H1 (cell line): ENCODE measurements at regions not wholly inside any gene's neighbourhood (a gene's known extent, or its start where the extent isn't known, plus 50 kb on each side); places are given as distances from the start of the nearest gene placed in this dataset.

Experiments
- CTCF ChIA-PET: fragments of 300-600 bp; sonication (Branson Sonifier 250); formaldehyde crosslinking; loops from one replicate; lab custom pipeline; 2021; ENCODE audit not compliant: partially characterized antibody; lab: Charles Lee
- POLR2A ChIA-PET: fragments of 300-600 bp; sonication (Branson Sonifier 250); formaldehyde crosslinking; loops from one replicate; lab custom pipeline; 2021; ENCODE audit warnings: inconsistent platforms; ENCODE audit not compliant: partially characterized antibody; lab: Charles Lee
- DNase-seq, 2 experiments: peaks; one replicate each; pipeline versions ENCODE4 v3.0.0 to v3.0.0-alpha.2; 2010 to 2022; ENCODE audit warnings: low spot score in 2 of 2, low read depth in 1 of 2, mixed read lengths in 1 of 2
- FAIRE-seq: peaks from 2 replicates; lab custom pipeline; 2011; peaks lifted over from hg19 to GRCh38; lab: Jason Lieb, UNC
- H2AFZ ChIP-seq: 2 replicates; pipeline ENCODE4 v1.8.1; 2012; ENCODE audit warnings: low read length, inconsistent platforms
- H2AK5ac ChIP-seq: 2 replicates; pipeline ENCODE4 v1.6.1; 2013; ENCODE audit warnings: low read depth, low read length
- H2BK120ac ChIP-seq: replicated peaks from 2 replicates; pipeline ENCODE3; 2013; ENCODE audit warnings: low read depth, low read length, inconsistent platforms
- H2BK12ac ChIP-seq: 2 replicates; pipeline ENCODE4 v1.6.1; 2013; ENCODE audit warnings: low read depth, low read length
- H2BK15ac ChIP-seq: 2 replicates; pipeline ENCODE4 v1.6.1; 2013; ENCODE audit warnings: low read length
- H2BK20ac ChIP-seq: 2 replicates; pipeline ENCODE4 v1.6.1; 2013; ENCODE audit warnings: low read length
- H2BK5ac ChIP-seq: 2 replicates; pipeline ENCODE4 v1.6.1; 2013; ENCODE audit warnings: low read depth, low read length
- H3K14ac ChIP-seq: 2 replicates; pipeline ENCODE4 v1.6.1; 2013; ENCODE audit warnings: inconsistent platforms; ENCODE audit not compliant: insufficient read length
- H3K18ac ChIP-seq: 2 replicates; pipeline ENCODE4 v1.6.1; 2013; ENCODE audit warnings: low read length; ENCODE audit errors: extremely low read depth
- H3K23ac ChIP-seq: 2 replicates; pipeline ENCODE4 v1.6.1; 2013; ENCODE audit warnings: inconsistent platforms; ENCODE audit not compliant: insufficient read length
- H3K23me2 ChIP-seq: 2 replicates; pipeline ENCODE4 v1.6.1; 2013; ENCODE audit warnings: low read depth, low read length
- H3K27ac ChIP-seq: 2 replicates; pipeline ENCODE4 v1.6.1; 2011; ENCODE audit warnings: low read depth, low read length, inconsistent platforms
- H3K27me3 ChIP-seq, 4 experiments: replicated peaks in 1 of 4; 1 replicate in 1 of 4; 2 replicates in 3 of 4; pipeline versions ENCODE4 v1.6.1 to v1.8.1; 2011 to 2013; ENCODE audit warnings: low read length in 3 of 4, mild to moderate bottlenecking in 3 of 4, inconsistent platforms in 2 of 4, mixed read lengths in 2 of 4, moderate library complexity in 1 of 4; ENCODE audit not compliant: control insufficient read depth in 3 of 4, insufficient read depth in 3 of 4; ENCODE audit errors: extremely low read depth in 1 of 4
- H3K36me3 ChIP-seq, 4 experiments: 2 replicates each; pipeline versions ENCODE4 v1.6.1 to v1.8.1; 2011 to 2013; ENCODE audit warnings: mild to moderate bottlenecking in 4 of 4, low read length in 3 of 4, moderate library complexity in 2 of 4, control low read depth in 1 of 4, inconsistent platforms in 1 of 4; ENCODE audit not compliant: insufficient read depth in 4 of 4, control insufficient read depth in 2 of 4
- H3K4ac ChIP-seq: replicated peaks from 2 replicates; pipeline ENCODE3; 2013; ENCODE audit warnings: low read length, low read depth, mixed read lengths, inconsistent platforms; ENCODE audit not compliant: insufficient read length
- H3K4me1 ChIP-seq, 4 experiments: replicated peaks in 1 of 4; 1 replicate in 1 of 4; 2 replicates in 3 of 4; pipeline versions ENCODE4 v1.6.1 to v1.8.1; 2011 to 2013; ENCODE audit warnings: low read length in 3 of 4, inconsistent platforms in 2 of 4, mixed read lengths in 1 of 4; ENCODE audit not compliant: insufficient read depth in 4 of 4, control insufficient read depth in 3 of 4
- H3K4me2 ChIP-seq, 2 experiments: 2 replicates each; pipeline versions ENCODE4 v1.6.1 to v1.8.1; 2011 to 2013; ENCODE audit warnings: low read depth in 2 of 2, low read length in 2 of 2, control low read depth in 1 of 2, inconsistent platforms in 1 of 2, mild to moderate bottlenecking in 1 of 2; ENCODE audit not compliant: insufficient read depth in 1 of 2
- H3K4me3 ChIP-seq, 4 experiments: fragments of 200-600, 300-600 bp in 1 of 4; sonication (generic), shearing (Covaris generic), sonication (Bioruptor Twin) in 1 of 4; 2 replicates each; pipeline versions ENCODE4 v1.5.1 to v1.8.1; 2011 to 2016; ENCODE audit warnings: low read length in 4 of 4, low read depth in 3 of 4, control low read depth in 2 of 4, inconsistent platforms in 2 of 4, mild to moderate bottlenecking in 2 of 4, mixed read lengths in 1 of 4, moderate library complexity in 1 of 4; ENCODE audit not compliant: insufficient read depth in 2 of 4; ENCODE audit errors: extremely low read depth in 1 of 4
- H3K56ac ChIP-seq: replicated peaks from 2 replicates; pipeline ENCODE3; 2013; ENCODE audit warnings: low read depth, mild to moderate bottlenecking, mixed read lengths, low read length, inconsistent platforms; ENCODE audit not compliant: insufficient read length
- H3K79me1 ChIP-seq: 2 replicates; pipeline ENCODE4 v1.6.1; 2013; ENCODE audit warnings: low read depth, low read length, control low read depth
- H3K79me2 ChIP-seq, 2 experiments: 2 replicates each; pipeline versions ENCODE4 v1.6.1 to v1.8.1; 2012 to 2013; ENCODE audit warnings: low read length in 2 of 2, mild to moderate bottlenecking in 2 of 2, inconsistent platforms in 1 of 2; ENCODE audit not compliant: insufficient read depth in 2 of 2, control insufficient read depth in 1 of 2
- H3K9ac ChIP-seq, 4 experiments: replicated peaks in 1 of 4; 1 replicate in 1 of 4; 2 replicates in 3 of 4; pipeline versions ENCODE4 v1.6.1 to v1.8.1; 2011 to 2013; ENCODE audit warnings: low read depth in 3 of 4, low read length in 3 of 4, control low read depth in 2 of 4, mild to moderate bottlenecking in 2 of 4, moderate library complexity in 2 of 4, inconsistent platforms in 1 of 4; ENCODE audit errors: extremely low read depth in 1 of 4
- H3K9me3 ChIP-seq, 2 experiments: 2 replicates each; pipeline versions ENCODE4 v1.6.1 to v1.8.1; 2012 to 2013; ENCODE audit warnings: mild to moderate bottlenecking in 2 of 2, moderate library complexity in 2 of 2, control low read depth in 1 of 2, inconsistent platforms in 1 of 2, low read depth in 1 of 2, low read length in 1 of 2, mixed read lengths in 1 of 2; ENCODE audit not compliant: insufficient read depth in 2 of 2
- H4K20me1 ChIP-seq, 2 experiments: replicated peaks in 1 of 2; 2 replicates each; pipeline versions ENCODE3 to v1.8.1; 2011 to 2013; ENCODE audit warnings: inconsistent platforms in 2 of 2, low read length in 2 of 2, mild to moderate bottlenecking in 1 of 2; ENCODE audit not compliant: insufficient read depth in 2 of 2, control insufficient read depth in 1 of 2
- H4K5ac ChIP-seq: 2 replicates; pipeline ENCODE4 v1.6.1; 2013; ENCODE audit warnings: low read length, low read depth, mixed read lengths, inconsistent platforms; ENCODE audit not compliant: insufficient read length
- H4K8ac ChIP-seq: 2 replicates; pipeline ENCODE4 v1.8.0; 2013; ENCODE audit warnings: mild to moderate bottlenecking, moderate library complexity, low read length, inconsistent platforms; ENCODE audit not compliant: insufficient read depth; ENCODE audit errors: extremely low read depth
- H4K91ac ChIP-seq: replicated peaks from 2 replicates; pipeline ENCODE3; 2013; ENCODE audit warnings: low read length, mixed read lengths, inconsistent platforms; ENCODE audit not compliant: insufficient read length
- BACH1 ChIP-seq: IDR thresholded peaks from 2 replicates; pipeline ENCODE4 v1.6.1; 2012; ENCODE audit warnings: low read length, improper control_type of control experiment
- CTCF ChIP-seq, 3 experiments: IDR thresholded peaks; 1 replicate in 2 of 3; 2 replicates in 1 of 3; pipeline versions ENCODE4 v1.5.1 to v1.6.1; 2011; ENCODE audit warnings: low read length in 3 of 3, mild to moderate bottlenecking in 3 of 3, inconsistent platforms in 2 of 3, low read depth in 1 of 3, moderate library complexity in 1 of 3; ENCODE audit not compliant: insufficient read depth in 1 of 3; ENCODE audit errors: control extremely low read depth in 1 of 3
- E2F6 ChIP-seq: IDR thresholded peaks from 2 replicates; pipeline ENCODE4 v1.6.1; 2012; ENCODE audit warnings: inconsistent platforms
- EGR1 ChIP-seq: IDR thresholded peaks from 2 replicates; pipeline ENCODE4 v1.6.1; 2011; ENCODE audit warnings: low read depth, low read length, borderline replicate concordance
- HDAC2 ChIP-seq, 2 experiments: fragments of 300-600 bp in 1 of 2; sonication (generic) in 1 of 2; IDR thresholded peaks; 2 replicates each; pipeline ENCODE4 v1.6.1; 2011 to 2012; ENCODE audit warnings: low read depth in 2 of 2, low read length in 2 of 2, mild to moderate bottlenecking in 2 of 2, moderate library complexity in 2 of 2, borderline replicate concordance in 1 of 2, inconsistent platforms in 1 of 2
- JUND ChIP-seq: IDR thresholded peaks from 2 replicates; pipeline ENCODE4 v1.6.1; 2011; ENCODE audit warnings: mild to moderate bottlenecking, improper control_type of control experiment, low read length
- MAFK ChIP-seq: IDR thresholded peaks from 2 replicates; pipeline ENCODE4 v1.6.1; 2012; ENCODE audit warnings: low read depth, mild to moderate bottlenecking, improper control_type of control experiment, low read length
- POLR2A ChIP-seq, 2 experiments: IDR thresholded peaks; 1 replicate in 1 of 2; 2 replicates in 1 of 2; pipeline ENCODE4 v1.6.1; 2011; ENCODE audit warnings: low read depth in 2 of 2, low read length in 2 of 2, mild to moderate bottlenecking in 2 of 2; ENCODE audit errors: control extremely low read depth in 1 of 2
- RAD21 ChIP-seq, 2 experiments: IDR thresholded peaks in 1 of 2; conservative IDR thresholded peaks in 1 of 2; 2 replicates each; pipeline ENCODE4 v1.6.1; 2011; ENCODE audit warnings: low read depth in 2 of 2, low read length in 2 of 2, improper control_type of control experiment in 1 of 2, inconsistent platforms in 1 of 2, mild to moderate bottlenecking in 1 of 2, moderate library complexity in 1 of 2
- SIX5 ChIP-seq: IDR thresholded peaks from 2 replicates; pipeline ENCODE4 v1.6.1; 2011; ENCODE audit warnings: mild to moderate bottlenecking, low read depth, low read length
- YY1 ChIP-seq: IDR thresholded peaks from 2 replicates; pipeline ENCODE4 v1.6.1; 2011; ENCODE audit warnings: low read depth, mild to moderate bottlenecking, low read length
- WGBS, 2 experiments: shearing (Covaris generic) in 1 of 2; methylation state at CpG; one replicate each; pipeline versions ENCODE4 v1.1.6 to v1.1.7; 2013 to 2015; ENCODE audit warnings: low lambda C conversion rate in 2 of 2, mixed read lengths in 2 of 2, inconsistent platforms in 1 of 2, low coverage in 1 of 2, missing lambda C conversion rate in 1 of 2; ENCODE audit not compliant: insufficient replicate concordance in 2 of 2, insufficient coverage in 1 of 2, insufficient read length in 1 of 2; ENCODE audit errors: extremely low coverage in 1 of 2, missing lambda C conversion rate in 1 of 2; 5-methylcytosine and 5-hydroxymethylcytosine counted together

- WGBS, 2 experiments, result 90 to 100% methylated on average over 1 to 8 of the region's 8 CpGs
- no peak overlapping the region for H3K18ac ChIP-seq
- H3K9ac ChIP-seq, result no peak overlapping the region
- H2BK5ac ChIP-seq, result no peak overlapping the region
- ChIA-PET POLR2A (no interaction called here), CTCF (interaction anchor here (0.6 to 1.3 kb wide), 4 partner anchors 15 to 72 kb away, joined by 3 to 5 read pairs (median 3); no protein-coding TSS in a partner anchor)
- no peak overlapping the region for H4K91ac ChIP-seq
- H3K4me2 ChIP-seq, result no peak overlapping the region
- H2BK12ac ChIP-seq, result no peak overlapping the region
- H2BK120ac ChIP-seq, result no peak overlapping the region
- no peak overlapping the region for H3K4me3 ChIP-seq
- H3K23ac ChIP-seq, result no peak overlapping the region
- TF ChIP-seq BACH1 (no peak), SIX5 (no peak), E2F6 (no peak), YY1 (no peak), MAFK (no peak), RAD21 (IDR thresholded peaks at IDR 0.05 in 1 of 2, conservative IDR thresholded peaks at IDR 0.05 in 1 of 2; ENCODE audit: low read depth in 2 of 2, low read length in 2 of 2) (no peak), JUND (no peak), POLR2A (IDR thresholded peaks at IDR 0.05; ENCODE audit: control extremely low read depth in 1 of 2, low read depth in 2 of 2, low read length in 2 of 2) (no peak), CTCF (IDR thresholded peaks at IDR 0.05; ENCODE audit: control extremely low read depth in 1 of 3, insufficient read depth in 1 of 3, low read depth in 1 of 3, low read length in 3 of 3) (no peak), HDAC2 (IDR thresholded peaks at IDR 0.05; ENCODE audit: borderline replicate concordance in 1 of 2, low read depth in 2 of 2, low read length in 2 of 2) (no peak), EGR1 (no peak)
- H2BK20ac ChIP-seq, result no peak overlapping the region
- no peaks in the 10 kb centered on the region for H3K36me3 ChIP-seq
- no peak overlapping the region for H3K27ac ChIP-seq
- no peaks in the 10 kb centered on the region for H3K79me2 ChIP-seq
- FAIRE-seq, result no peak
- H2BK15ac ChIP-seq, result no peak overlapping the region
- no peaks in the 10 kb centered on the region for H3K4me1 ChIP-seq
- no peak overlapping the region for H2AK5ac ChIP-seq
- H2AFZ ChIP-seq, result peak overlapping the region; percentile 37; the same call in 1 of the 2 replicates
- no peaks in the 10 kb centered on the region for H3K79me1 ChIP-seq
- H3K4ac ChIP-seq, result no peak overlapping the region
- H3K56ac ChIP-seq, result no peak overlapping the region
- DNase-seq, result no peak
- no peak overlapping the region for H4K8ac ChIP-seq
- H4K20me1 ChIP-seq, result no peaks in the 10 kb centered on the region
- H3K23me2 ChIP-seq, result no peaks in the 10 kb centered on the region
- H3K27me3 ChIP-seq, result no peaks in the 10 kb centered on the region
- no peak overlapping the region for H3K14ac ChIP-seq
- H3K9me3 ChIP-seq, result no peaks in the 10 kb centered on the region
- no peak overlapping the region for H4K5ac ChIP-seq
These were observed 78.7 kb downstream of the GATA3 start for GRCh38 chr10:8133146-8133545.
